ENCODE measurements at regions not wholly inside any gene's neighbourhood (a gene's known extent, or its start where the extent isn't known, plus 50 kb on each side); places are given as distances from the start of the nearest gene placed in this dataset.

DNA sequence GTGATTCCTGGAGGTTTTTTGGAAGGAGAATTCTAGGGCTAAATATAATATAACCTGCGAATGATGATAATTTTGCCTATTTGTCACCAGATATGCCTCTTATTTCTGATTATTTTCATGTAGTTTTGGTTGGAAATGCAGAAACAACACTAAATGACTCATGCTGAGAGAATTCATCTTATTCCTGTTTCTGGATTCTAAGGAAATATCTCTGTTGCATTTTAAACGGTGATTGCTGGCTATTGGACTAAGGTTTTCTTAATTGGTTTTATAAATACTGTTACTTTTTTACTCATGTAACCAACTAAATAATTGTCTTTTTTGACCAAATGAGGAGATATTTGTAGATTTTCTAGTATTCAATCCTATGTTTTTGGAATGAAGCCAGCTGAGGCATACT lies 204.9 kb upstream of the NPSR1 start (continued):
- TF ChIP-seq, protein P1, sequence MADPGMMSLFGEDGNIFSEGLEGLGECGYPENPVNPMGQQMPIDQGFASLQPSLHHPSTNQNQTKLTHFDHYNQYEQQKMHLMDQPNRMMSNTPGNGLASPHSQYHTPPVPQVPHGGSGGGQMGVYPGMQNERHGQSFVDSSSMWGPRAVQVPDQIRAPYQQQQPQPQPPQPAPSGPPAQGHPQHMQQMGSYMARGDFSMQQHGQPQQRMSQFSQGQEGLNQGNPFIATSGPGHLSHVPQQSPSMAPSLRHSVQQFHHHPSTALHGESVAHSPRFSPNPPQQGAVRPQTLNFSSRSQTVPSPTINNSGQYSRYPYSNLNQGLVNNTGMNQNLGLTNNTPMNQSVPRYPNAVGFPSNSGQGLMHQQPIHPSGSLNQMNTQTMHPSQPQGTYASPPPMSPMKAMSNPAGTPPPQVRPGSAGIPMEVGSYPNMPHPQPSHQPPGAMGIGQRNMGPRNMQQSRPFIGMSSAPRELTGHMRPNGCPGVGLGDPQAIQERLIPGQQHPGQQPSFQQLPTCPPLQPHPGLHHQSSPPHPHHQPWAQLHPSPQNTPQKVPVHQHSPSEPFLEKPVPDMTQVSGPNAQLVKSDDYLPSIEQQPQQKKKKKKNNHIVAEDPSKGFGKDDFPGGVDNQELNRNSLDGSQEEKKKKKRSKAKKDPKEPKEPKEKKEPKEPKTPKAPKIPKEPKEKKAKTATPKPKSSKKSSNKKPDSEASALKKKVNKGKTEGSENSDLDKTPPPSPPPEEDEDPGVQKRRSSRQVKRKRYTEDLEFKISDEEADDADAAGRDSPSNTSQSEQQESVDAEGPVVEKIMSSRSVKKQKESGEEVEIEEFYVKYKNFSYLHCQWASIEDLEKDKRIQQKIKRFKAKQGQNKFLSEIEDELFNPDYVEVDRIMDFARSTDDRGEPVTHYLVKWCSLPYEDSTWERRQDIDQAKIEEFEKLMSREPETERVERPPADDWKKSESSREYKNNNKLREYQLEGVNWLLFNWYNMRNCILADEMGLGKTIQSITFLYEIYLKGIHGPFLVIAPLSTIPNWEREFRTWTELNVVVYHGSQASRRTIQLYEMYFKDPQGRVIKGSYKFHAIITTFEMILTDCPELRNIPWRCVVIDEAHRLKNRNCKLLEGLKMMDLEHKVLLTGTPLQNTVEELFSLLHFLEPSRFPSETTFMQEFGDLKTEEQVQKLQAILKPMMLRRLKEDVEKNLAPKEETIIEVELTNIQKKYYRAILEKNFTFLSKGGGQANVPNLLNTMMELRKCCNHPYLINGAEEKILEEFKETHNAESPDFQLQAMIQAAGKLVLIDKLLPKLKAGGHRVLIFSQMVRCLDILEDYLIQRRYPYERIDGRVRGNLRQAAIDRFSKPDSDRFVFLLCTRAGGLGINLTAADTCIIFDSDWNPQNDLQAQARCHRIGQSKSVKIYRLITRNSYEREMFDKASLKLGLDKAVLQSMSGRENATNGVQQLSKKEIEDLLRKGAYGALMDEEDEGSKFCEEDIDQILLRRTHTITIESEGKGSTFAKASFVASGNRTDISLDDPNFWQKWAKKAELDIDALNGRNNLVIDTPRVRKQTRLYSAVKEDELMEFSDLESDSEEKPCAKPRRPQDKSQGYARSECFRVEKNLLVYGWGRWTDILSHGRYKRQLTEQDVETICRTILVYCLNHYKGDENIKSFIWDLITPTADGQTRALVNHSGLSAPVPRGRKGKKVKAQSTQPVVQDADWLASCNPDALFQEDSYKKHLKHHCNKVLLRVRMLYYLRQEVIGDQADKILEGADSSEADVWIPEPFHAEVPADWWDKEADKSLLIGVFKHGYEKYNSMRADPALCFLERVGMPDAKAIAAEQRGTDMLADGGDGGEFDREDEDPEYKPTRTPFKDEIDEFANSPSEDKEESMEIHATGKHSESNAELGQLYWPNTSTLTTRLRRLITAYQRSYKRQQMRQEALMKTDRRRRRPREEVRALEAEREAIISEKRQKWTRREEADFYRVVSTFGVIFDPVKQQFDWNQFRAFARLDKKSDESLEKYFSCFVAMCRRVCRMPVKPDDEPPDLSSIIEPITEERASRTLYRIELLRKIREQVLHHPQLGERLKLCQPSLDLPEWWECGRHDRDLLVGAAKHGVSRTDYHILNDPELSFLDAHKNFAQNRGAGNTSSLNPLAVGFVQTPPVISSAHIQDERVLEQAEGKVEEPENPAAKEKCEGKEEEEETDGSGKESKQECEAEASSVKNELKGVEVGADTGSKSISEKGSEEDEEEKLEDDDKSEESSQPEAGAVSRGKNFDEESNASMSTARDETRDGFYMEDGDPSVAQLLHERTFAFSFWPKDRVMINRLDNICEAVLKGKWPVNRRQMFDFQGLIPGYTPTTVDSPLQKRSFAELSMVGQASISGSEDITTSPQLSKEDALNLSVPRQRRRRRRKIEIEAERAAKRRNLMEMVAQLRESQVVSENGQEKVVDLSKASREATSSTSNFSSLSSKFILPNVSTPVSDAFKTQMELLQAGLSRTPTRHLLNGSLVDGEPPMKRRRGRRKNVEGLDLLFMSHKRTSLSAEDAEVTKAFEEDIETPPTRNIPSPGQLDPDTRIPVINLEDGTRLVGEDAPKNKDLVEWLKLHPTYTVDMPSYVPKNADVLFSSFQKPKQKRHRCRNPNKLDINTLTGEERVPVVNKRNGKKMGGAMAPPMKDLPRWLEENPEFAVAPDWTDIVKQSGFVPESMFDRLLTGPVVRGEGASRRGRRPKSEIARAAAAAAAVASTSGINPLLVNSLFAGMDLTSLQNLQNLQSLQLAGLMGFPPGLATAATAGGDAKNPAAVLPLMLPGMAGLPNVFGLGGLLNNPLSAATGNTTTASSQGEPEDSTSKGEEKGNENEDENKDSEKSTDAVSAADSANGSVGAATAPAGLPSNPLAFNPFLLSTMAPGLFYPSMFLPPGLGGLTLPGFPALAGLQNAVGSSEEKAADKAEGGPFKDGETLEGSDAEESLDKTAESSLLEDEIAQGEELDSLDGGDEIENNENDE (IDR thresholded peaks at IDR 0.05; ENCODE audit: insufficient replicate concordance, low read length), result no peak
- TF ChIP-seq BRCA1 (IDR thresholded peaks at IDR 0.05; ENCODE audit: low read depth, low read length) (no peak), PHF8 (conservative IDR thresholded peaks at IDR 0.05; ENCODE audit: low read depth, low read length) (no peak), ZNF274 (IDR thresholded peaks at IDR 0.05; ENCODE audit: borderline replicate concordance, extremely low read depth, low read length) (no peak)
- TF ChIP-seq, protein P2, sequence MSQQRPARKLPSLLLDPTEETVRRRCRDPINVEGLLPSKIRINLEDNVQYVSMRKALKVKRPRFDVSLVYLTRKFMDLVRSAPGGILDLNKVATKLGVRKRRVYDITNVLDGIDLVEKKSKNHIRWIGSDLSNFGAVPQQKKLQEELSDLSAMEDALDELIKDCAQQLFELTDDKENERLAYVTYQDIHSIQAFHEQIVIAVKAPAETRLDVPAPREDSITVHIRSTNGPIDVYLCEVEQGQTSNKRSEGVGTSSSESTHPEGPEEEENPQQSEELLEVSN (IDR thresholded peaks at IDR 0.05), result no peak

Data from H1 (cell line).